ENCODE measurements at regions not wholly inside any gene's neighbourhood (a gene's known extent, or its start where the extent isn't known, plus 50 kb on each side); places are given as distances from the start of the nearest gene placed in this dataset.

- FAIRE-seq: no peak
- Histone ChIP-seq H3K9me3 (ENCODE audit: control insufficient read depth in 2 of 2, insufficient read depth in 1 of 2, low read depth in 1 of 2, low read length in 1 of 2) (no peaks in the 10 kb centered on the region), H3K36me3 (ENCODE audit: control insufficient read depth in 3 of 3, insufficient read depth in 2 of 3, low read depth in 1 of 3, low read length in 3 of 3) (no peaks in the 10 kb centered on the region), H3K4me3 (ENCODE audit: low read depth in 1 of 3, low read length in 3 of 3) (no peak overlapping the region), H3K27ac (ENCODE audit: low read depth in 1 of 3, low read length in 2 of 3) (no peak overlapping the region), H3K27me3 (ENCODE audit: control insufficient read depth in 3 of 3, insufficient read depth in 3 of 3, low read length in 3 of 3) (no peaks in the 10 kb centered on the region), H3K4me1 (ENCODE audit: control insufficient read depth in 3 of 3, insufficient read depth in 2 of 3, low read depth in 1 of 3, low read length in 2 of 3) (no peaks in the 10 kb centered on the region)
- no peak for DNase-seq
- WGBS, 3 donors: 41 to 74% (median 63%) methylated on average over 8 of the region's 8 CpGs
Measured at GRCh38 chr3:191627064-191627463, 166.1 kb downstream of the PYDC2 start.

- no peaks in the 10 kb centered on the region for H3K9me3 ChIP-seq (ENCODE audit: control insufficient read depth in 2 of 2, insufficient read depth in 1 of 2, low read depth in 1 of 2, low read length in 1 of 2)
- no peak overlapping the region for H3K27ac ChIP-seq (ENCODE audit: low read depth in 1 of 3, low read length in 2 of 3)
- WGBS, 3 donors: 54 to 77% (median 70%) methylated on average over 2 of the region's 2 CpGs
- H3K4me1 ChIP-seq (ENCODE audit: control insufficient read depth in 3 of 3, insufficient read depth in 2 of 3, low read depth in 1 of 3, low read length in 2 of 3): no peaks in the 10 kb centered on the region
- H3K27me3 ChIP-seq (ENCODE audit: control insufficient read depth in 3 of 3, insufficient read depth in 3 of 3, low read length in 3 of 3): no peaks in the 10 kb centered on the region
- FAIRE-seq (no peak), DNase-seq (no peak)
- H3K36me3 ChIP-seq (ENCODE audit: control insufficient read depth in 3 of 3, insufficient read depth in 2 of 3, low read depth in 1 of 3, low read length in 3 of 3): no peaks in the 10 kb centered on the region
- no peak overlapping the region for H3K4me3 ChIP-seq (ENCODE audit: low read depth in 1 of 3, low read length in 3 of 3)
Measured at GRCh38 chr3:191628571-191628970, 167.6 kb downstream of the PYDC2 start.

- DNase-seq (no peak), FAIRE-seq (no peak)
- Histone ChIP-seq H3K9me3 (ENCODE audit: control insufficient read depth in 2 of 2, insufficient read depth in 1 of 2, low read depth in 1 of 2, low read length in 1 of 2) (no peaks in the 10 kb centered on the region), H3K27ac (ENCODE audit: low read depth in 1 of 3, low read length in 2 of 3) (no peak overlapping the region), H3K36me3 (ENCODE audit: control insufficient read depth in 3 of 3, insufficient read depth in 2 of 3, low read depth in 1 of 3, low read length in 3 of 3) (no peaks in the 10 kb centered on the region), H3K4me1 (ENCODE audit: control insufficient read depth in 3 of 3, insufficient read depth in 2 of 3, low read depth in 1 of 3, low read length in 2 of 3) (no peaks in the 10 kb centered on the region), H3K4me3 (ENCODE audit: low read depth in 1 of 3, low read length in 3 of 3) (no peak overlapping the region), H3K27me3 (ENCODE audit: control insufficient read depth in 3 of 3, insufficient read depth in 3 of 3, low read length in 3 of 3) (no peaks in the 10 kb centered on the region)
- 69 to 75% (median 71%) methylated on average over 3 of the region's 3 CpGs for WGBS, 3 donors
Measured at GRCh38 chr3:191631496-191631895, 170.5 kb downstream of the PYDC2 start.

GRCh38 chr3:191634902-191635301 lies 173.9 kb downstream of the PYDC2 start:
- Histone ChIP-seq H3K27ac (ENCODE audit: low read depth in 1 of 3, low read length in 2 of 3) (no peak overlapping the region), H3K4me3 (ENCODE audit: low read depth in 1 of 3, low read length in 3 of 3) (no peak overlapping the region), H3K9me3 (ENCODE audit: control insufficient read depth in 2 of 2, insufficient read depth in 1 of 2, low read depth in 1 of 2, low read length in 1 of 2) (no peaks in the 10 kb centered on the region), H3K4me1 (ENCODE audit: control insufficient read depth in 3 of 3, insufficient read depth in 2 of 3, low read depth in 1 of 3, low read length in 2 of 3) (no peaks in the 10 kb centered on the region), H3K36me3 (ENCODE audit: control insufficient read depth in 3 of 3, insufficient read depth in 2 of 3, low read depth in 1 of 3, low read length in 3 of 3) (no peaks in the 10 kb centered on the region), H3K27me3 (ENCODE audit: control insufficient read depth in 3 of 3, insufficient read depth in 3 of 3, low read length in 3 of 3) (no peaks in the 10 kb centered on the region)
- DNase-seq (no peak), FAIRE-seq (no peak)
- 61 to 67% (median 63%) methylated on average over 1 of the region's 1 CpG for WGBS, 3 donors

GRCh38 chr3:191637611-191638010 lies 176.6 kb downstream of the PYDC2 start:
- no peak for FAIRE-seq

GRCh38 chr3:191641789-191642188 lies 180.8 kb downstream of the PYDC2 start:
- FAIRE-seq (no peak), DNase-seq (no peak)
- H3K4me1 ChIP-seq (ENCODE audit: control insufficient read depth in 3 of 3, insufficient read depth in 2 of 3, low read depth in 1 of 3, low read length in 2 of 3): no peaks in the 10 kb centered on the region
- H3K36me3 ChIP-seq (ENCODE audit: control insufficient read depth in 3 of 3, insufficient read depth in 2 of 3, low read depth in 1 of 3, low read length in 3 of 3): no peaks in the 10 kb centered on the region
- H3K27me3 ChIP-seq (ENCODE audit: control insufficient read depth in 3 of 3, insufficient read depth in 3 of 3, low read length in 3 of 3): no peaks in the 10 kb centered on the region
- no peak overlapping the region for H3K27ac ChIP-seq (ENCODE audit: low read depth in 1 of 3, low read length in 2 of 3)
- WGBS, 3 donors: 83 to 91% (median 85%) methylated on average over 3 of the region's 3 CpGs
- no peak overlapping the region for H3K4me3 ChIP-seq (ENCODE audit: low read depth in 1 of 3, low read length in 3 of 3)
- no peaks in the 10 kb centered on the region for H3K9me3 ChIP-seq (ENCODE audit: control insufficient read depth in 2 of 2, insufficient read depth in 1 of 2, low read depth in 1 of 2, low read length in 1 of 2)

More at GRCh38 chr3:191637611-191638010, 176.6 kb downstream of the PYDC2 start:
- Histone ChIP-seq H3K4me1 (ENCODE audit: control insufficient read depth in 3 of 3, insufficient read depth in 2 of 3, low read depth in 1 of 3, low read length in 2 of 3) (no peaks in the 10 kb centered on the region), H3K27ac (ENCODE audit: low read depth in 1 of 3, low read length in 2 of 3) (no peak overlapping the region), H3K36me3 (ENCODE audit: control insufficient read depth in 3 of 3, insufficient read depth in 2 of 3, low read depth in 1 of 3, low read length in 3 of 3) (no peaks in the 10 kb centered on the region), H3K4me3 (ENCODE audit: low read depth in 1 of 3, low read length in 3 of 3) (no peak overlapping the region), H3K9me3 (ENCODE audit: control insufficient read depth in 2 of 2, insufficient read depth in 1 of 2, low read depth in 1 of 2, low read length in 1 of 2) (no peaks in the 10 kb centered on the region), H3K27me3 (ENCODE audit: control insufficient read depth in 3 of 3, insufficient read depth in 3 of 3, low read length in 3 of 3) (no peaks in the 10 kb centered on the region)
- DNase-seq: no peak

DNA sequence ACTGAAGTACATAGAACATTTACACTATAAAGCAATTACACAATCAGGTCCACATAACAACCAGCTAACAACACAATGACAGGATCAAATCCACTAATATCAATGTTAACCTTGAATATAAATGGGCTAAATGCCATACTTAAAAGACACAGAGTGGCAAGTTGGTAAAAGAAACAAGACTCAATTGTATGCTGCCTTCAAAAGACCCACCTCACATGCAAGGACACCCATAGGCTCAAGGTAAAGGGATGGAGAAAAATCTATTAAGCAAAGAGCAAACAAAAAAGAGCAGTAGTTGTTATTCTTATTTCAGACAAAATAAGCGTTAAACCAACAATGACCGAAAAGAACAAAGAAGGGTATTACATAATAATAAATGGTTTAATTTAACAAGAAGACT lies 183.3 kb downstream of the PYDC2 start:
- no peak overlapping the region for H3K27ac ChIP-seq (ENCODE audit: low read depth in 1 of 3, low read length in 2 of 3)
- H3K27me3 ChIP-seq (ENCODE audit: control insufficient read depth in 3 of 3, insufficient read depth in 3 of 3, low read length in 3 of 3): no peaks in the 10 kb centered on the region
- no peak overlapping the region for H3K4me3 ChIP-seq (ENCODE audit: low read depth in 1 of 3, low read length in 3 of 3)
- no peaks in the 10 kb centered on the region for H3K9me3 ChIP-seq (ENCODE audit: control insufficient read depth in 2 of 2, insufficient read depth in 1 of 2, low read depth in 1 of 2, low read length in 1 of 2)
- WGBS, 3 donors: 92 to 100% (median 95%) methylated on average over 2 of the region's 2 CpGs
- no peaks in the 10 kb centered on the region for H3K36me3 ChIP-seq (ENCODE audit: control insufficient read depth in 3 of 3, insufficient read depth in 2 of 3, low read depth in 1 of 3, low read length in 3 of 3)
- H3K4me1 ChIP-seq (ENCODE audit: control insufficient read depth in 3 of 3, insufficient read depth in 2 of 3, low read depth in 1 of 3, low read length in 2 of 3): no peaks in the 10 kb centered on the region
- DNase-seq: no peak
- no peak for FAIRE-seq

DNA sequence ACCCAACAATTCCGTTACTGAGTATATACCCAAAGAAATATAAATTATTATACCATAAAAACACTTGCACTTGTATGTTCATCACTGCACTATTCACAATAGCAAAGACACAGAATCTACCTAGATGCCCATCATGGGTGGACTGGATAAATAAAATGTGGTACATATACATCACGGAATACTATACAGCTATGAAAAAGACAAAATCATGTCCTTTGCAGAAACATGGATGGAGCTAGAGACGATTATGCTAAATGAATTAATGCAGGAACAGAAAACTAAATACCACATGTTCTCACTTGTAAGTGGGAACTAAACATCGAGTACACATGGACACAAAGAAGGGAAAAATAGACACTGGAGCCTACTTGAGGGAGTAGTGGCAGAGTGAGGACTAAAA lies 185.3 kb downstream of the PYDC2 start:
- Histone ChIP-seq H3K4me3 (ENCODE audit: low read depth in 1 of 3, low read length in 3 of 3) (no peak overlapping the region), H3K4me1 (ENCODE audit: control insufficient read depth in 3 of 3, insufficient read depth in 2 of 3, low read depth in 1 of 3, low read length in 2 of 3) (no peaks in the 10 kb centered on the region), H3K9me3 (ENCODE audit: control insufficient read depth in 2 of 2, insufficient read depth in 1 of 2, low read depth in 1 of 2, low read length in 1 of 2) (peaks cover 0 to 10% of the 10 kb centered on the region in 2 donors), H3K27me3 (ENCODE audit: control insufficient read depth in 3 of 3, insufficient read depth in 3 of 3, low read length in 3 of 3) (no peaks in the 10 kb centered on the region), H3K36me3 (ENCODE audit: control insufficient read depth in 3 of 3, insufficient read depth in 2 of 3, low read depth in 1 of 3, low read length in 3 of 3) (no peaks in the 10 kb centered on the region), H3K27ac (ENCODE audit: low read depth in 1 of 3, low read length in 2 of 3) (no peak overlapping the region)
- DNase-seq (no peak), FAIRE-seq (no peak)
- 85 to 92% (median 91%) methylated on average over 4 of the region's 4 CpGs for WGBS, 3 donors

- Histone ChIP-seq H3K4me1 (ENCODE audit: control insufficient read depth in 3 of 3, insufficient read depth in 2 of 3, low read depth in 1 of 3, low read length in 2 of 3) (no peaks in the 10 kb centered on the region), H3K36me3 (ENCODE audit: control insufficient read depth in 3 of 3, insufficient read depth in 2 of 3, low read depth in 1 of 3, low read length in 3 of 3) (no peaks in the 10 kb centered on the region), H3K27me3 (ENCODE audit: control insufficient read depth in 3 of 3, insufficient read depth in 3 of 3, low read length in 3 of 3) (no peaks in the 10 kb centered on the region), H3K4me3 (ENCODE audit: low read depth in 1 of 3, low read length in 3 of 3) (no peak overlapping the region), H3K27ac (ENCODE audit: low read depth in 1 of 3, low read length in 2 of 3) (no peak overlapping the region), H3K9me3 (ENCODE audit: control insufficient read depth in 2 of 2, insufficient read depth in 1 of 2, low read depth in 1 of 2, low read length in 1 of 2) (peaks cover 0 to 12% of the 10 kb centered on the region in 2 donors)
- FAIRE-seq: no peak
- DNase-seq: no peak
Measured at GRCh38 chr3:191648787-191649186, 187.8 kb downstream of the PYDC2 start.

Measured in small intestine (tissue), 7 donors.